Liver (tissue), 8 donors: ENCODE measurements at regions not wholly inside any gene's neighbourhood (a gene's known extent, or its start where the extent isn't known, plus 50 kb on each side); places are given as distances from the start of the nearest gene placed in this dataset.

Experiments
- DNase-seq: peaks from one replicate; pipeline ENCODE4 v3.0.0-alpha.2; 2017; ENCODE audit warnings: low spot score
- H3K27ac ChIP-seq, 2 donors: one replicate each; pipeline ENCODE4 v1.7.0; 2013; ENCODE audit warnings: inconsistent platforms in 2 of 2, low read length in 2 of 2, control low read depth in 1 of 2, low read depth in 1 of 2, mild to moderate bottlenecking in 1 of 2
- H3K27me3 ChIP-seq, 4 donors: one replicate each; pipeline versions ENCODE4 v1.6.1 to v1.7.0; 2013; ENCODE audit warnings: low read length in 3 of 4, inconsistent platforms in 1 of 4, mild to moderate bottlenecking in 1 of 4, moderate library complexity in 1 of 4; ENCODE audit not compliant: control insufficient read depth in 4 of 4, insufficient read depth in 4 of 4
- H3K36me3 ChIP-seq, 4 donors: one replicate each; pipeline versions ENCODE4 v1.6.1 to v1.7.0; 2013; ENCODE audit warnings: low read length in 3 of 4, mild to moderate bottlenecking in 3 of 4, low read depth in 1 of 4, moderate library complexity in 1 of 4; ENCODE audit not compliant: control insufficient read depth in 4 of 4, insufficient read depth in 3 of 4
- H3K4me1 ChIP-seq, 4 donors: one replicate each; pipeline versions ENCODE4 v1.6.1 to v1.7.0; 2013; ENCODE audit warnings: low read length in 3 of 4, mild to moderate bottlenecking in 3 of 4, moderate library complexity in 1 of 4; ENCODE audit not compliant: control insufficient read depth in 4 of 4, insufficient read depth in 4 of 4
- H3K4me3 ChIP-seq, 3 donors: one replicate each; pipeline versions ENCODE4 v1.6.1 to v1.7.0; 2013; ENCODE audit warnings: low read length in 3 of 3, control low read depth in 1 of 3, low read depth in 1 of 3, mild to moderate bottlenecking in 1 of 3
- H3K9ac ChIP-seq, 2 donors: one replicate each; pipeline ENCODE4 v1.7.0; 2013; ENCODE audit warnings: low read length in 2 of 2, mild to moderate bottlenecking in 2 of 2, moderate library complexity in 2 of 2, control low read depth in 1 of 2, low read depth in 1 of 2
- H3K9me3 ChIP-seq, 4 donors: one replicate each; pipeline versions ENCODE4 v1.6.1 to v1.7.0; 2013; ENCODE audit warnings: low read length in 3 of 4; ENCODE audit not compliant: control insufficient read depth in 4 of 4
- EGR1 ChIP-seq, 2 donors: IDR thresholded peaks; 2 replicates each; pipeline ENCODE4 v1.6.1; 2016 to 2018; ENCODE audit warnings: antibody characterized with exemption in 2 of 2, low read depth in 2 of 2
- FOXA1 ChIP-seq: IDR thresholded peaks from 2 replicates; pipeline ENCODE4 v1.6.1; 2016; ENCODE audit warnings: antibody characterized with exemption
- FOXA2 ChIP-seq: IDR thresholded peaks from 2 replicates; pipeline ENCODE4 v1.6.1; 2016; ENCODE audit warnings: antibody characterized with exemption
- GABPA ChIP-seq, 2 donors: IDR thresholded peaks in 1 of 2; conservative IDR thresholded peaks in 1 of 2; 2 replicates each; pipeline ENCODE4 v1.6.1; 2016; ENCODE audit warnings: antibody characterized with exemption in 2 of 2, mild to moderate bottlenecking in 1 of 2, moderate library complexity in 1 of 2
- HNF4A ChIP-seq, 2 donors: conservative IDR thresholded peaks; 2 replicates each; pipeline ENCODE4 v1.6.1; 2016; ENCODE audit warnings: antibody characterized with exemption in 2 of 2, mild to moderate bottlenecking in 2 of 2
- JUND ChIP-seq, 2 donors: IDR thresholded peaks; 2 replicates each; pipeline ENCODE4 v1.6.1; 2016; ENCODE audit warnings: antibody characterized with exemption in 2 of 2
- NR2F2 ChIP-seq: IDR thresholded peaks from 2 replicates; pipeline ENCODE4 v1.6.1; 2016; ENCODE audit warnings: antibody characterized with exemption
- RXRA ChIP-seq, 2 donors: IDR thresholded peaks; 2 replicates each; pipeline ENCODE4 v1.6.1; 2017 to 2018; ENCODE audit warnings: antibody characterized with exemption in 2 of 2, mild to moderate bottlenecking in 1 of 2
- SP1 ChIP-seq: IDR thresholded peaks from 2 replicates; pipeline ENCODE4 v1.6.1; 2018; ENCODE audit warnings: antibody characterized with exemption, mild to moderate bottlenecking
- TAF1 ChIP-seq: conservative IDR thresholded peaks from 2 replicates; pipeline ENCODE4 v1.6.1; 2016; ENCODE audit warnings: antibody characterized with exemption, mild to moderate bottlenecking
- YY1 ChIP-seq: IDR thresholded peaks from 2 replicates; pipeline ENCODE4 v1.6.1; 2016; ENCODE audit warnings: antibody characterized with exemption, mild to moderate bottlenecking
- WGBS: extraction: QIAGEN DNeasy Blood & Tissue Kit; methylation state at CpG from one replicate; pipeline ENCODE4 v1.1.7; 2013; 5-methylcytosine and 5-hydroxymethylcytosine counted together
- TF ChIP-seq, protein P1 (sequence below): IDR thresholded peaks from 2 replicates; pipeline ENCODE4 v1.6.1; 2016; ENCODE audit warnings: antibody characterized with exemption, mild to moderate bottlenecking
- TF ChIP-seq, protein P2 (sequence below): IDR thresholded peaks from 2 replicates; pipeline ENCODE4 v1.6.1; 2016; ENCODE audit warnings: antibody characterized with exemption
- TF ChIP-seq, protein P3 (sequence below): IDR thresholded peaks from 2 replicates; pipeline ENCODE4 v1.6.1; 2016; ENCODE audit warnings: antibody characterized with exemption
- TF ChIP-seq, protein P4 (sequence below): fragments of 150-350 bp; IDR thresholded peaks from 2 replicates; pipeline ENCODE4 v1.5.1; 2017; ENCODE audit warnings: improper control_type of control experiment, low read depth, low read length; ENCODE audit not compliant: missing input control
- donor health status: healthy.
- donor health status: healthy.
- donor health status: healthy.
- donor health status: healthy.
- donor health status: healthy.

DNA sequence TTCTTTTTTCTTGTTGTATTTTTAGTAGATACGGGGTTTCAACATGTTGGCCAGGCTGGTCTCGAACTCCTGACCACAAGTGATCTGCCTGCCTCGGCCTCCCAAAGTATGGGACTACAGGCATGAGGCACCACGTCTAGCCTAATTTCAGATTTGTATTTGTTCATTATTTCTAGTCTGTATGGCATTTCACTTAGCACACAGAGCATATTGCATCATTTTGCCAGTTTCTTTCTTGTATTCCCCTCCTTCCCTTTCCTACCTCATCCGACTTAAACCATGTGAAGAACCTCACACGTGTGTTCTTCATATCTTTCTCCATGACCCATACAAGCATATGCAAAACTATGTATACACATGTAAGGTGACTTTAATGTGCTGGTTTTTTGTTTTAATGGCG is 470.0 kb downstream of the CBLN4 start:
- Histone ChIP-seq H3K27ac (no peak overlapping the region), H3K9ac (no peak overlapping the region), H3K27me3 (no peaks in the 10 kb centered on the region), H3K9me3 (no peaks in the 10 kb centered on the region), H3K36me3 (no peaks in the 10 kb centered on the region), H3K4me3 (no peak overlapping the region), H3K4me1 (no peaks in the 10 kb centered on the region)
- 72% methylated on average over 7 of the region's 7 CpGs for WGBS
- DNase-seq = no peak
- TF ChIP-seq NR2F2 = no peak
- TF ChIP-seq YY1 = no peak
- TF ChIP-seq RXRA (IDR thresholded peaks at IDR 0.05) = no peak
- no peak for TF ChIP-seq EGR1 (IDR thresholded peaks at IDR 0.05; ENCODE audit: low read depth in 2 of 2)

DNA sequence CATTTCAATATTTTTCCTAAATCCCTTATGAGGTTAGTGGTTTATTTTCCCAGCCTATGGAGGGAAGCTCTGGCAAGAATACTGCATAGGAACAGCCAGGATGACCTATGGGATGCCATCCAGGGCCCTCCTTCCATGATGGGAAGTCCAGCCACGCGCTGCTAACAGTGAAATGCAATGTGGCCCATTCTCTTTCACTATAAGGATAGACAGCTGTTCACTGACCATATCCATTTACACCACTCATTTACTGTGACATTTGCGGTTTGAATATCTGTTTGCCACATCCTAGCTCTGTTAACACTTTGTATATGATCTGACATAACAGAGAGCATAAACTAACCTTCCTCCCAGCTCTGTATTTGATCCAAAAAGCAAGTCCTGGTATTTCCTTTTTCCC is 471.7 kb downstream of the CBLN4 start:
- no peaks in the 10 kb centered on the region for H3K36me3 ChIP-seq
- WGBS = 94% methylated on average over 3 of the region's 3 CpGs
- H3K9ac ChIP-seq = no peak overlapping the region
- no peaks in the 10 kb centered on the region for H3K4me1 ChIP-seq
- DNase-seq = no peak
- TF ChIP-seq, protein P1, sequence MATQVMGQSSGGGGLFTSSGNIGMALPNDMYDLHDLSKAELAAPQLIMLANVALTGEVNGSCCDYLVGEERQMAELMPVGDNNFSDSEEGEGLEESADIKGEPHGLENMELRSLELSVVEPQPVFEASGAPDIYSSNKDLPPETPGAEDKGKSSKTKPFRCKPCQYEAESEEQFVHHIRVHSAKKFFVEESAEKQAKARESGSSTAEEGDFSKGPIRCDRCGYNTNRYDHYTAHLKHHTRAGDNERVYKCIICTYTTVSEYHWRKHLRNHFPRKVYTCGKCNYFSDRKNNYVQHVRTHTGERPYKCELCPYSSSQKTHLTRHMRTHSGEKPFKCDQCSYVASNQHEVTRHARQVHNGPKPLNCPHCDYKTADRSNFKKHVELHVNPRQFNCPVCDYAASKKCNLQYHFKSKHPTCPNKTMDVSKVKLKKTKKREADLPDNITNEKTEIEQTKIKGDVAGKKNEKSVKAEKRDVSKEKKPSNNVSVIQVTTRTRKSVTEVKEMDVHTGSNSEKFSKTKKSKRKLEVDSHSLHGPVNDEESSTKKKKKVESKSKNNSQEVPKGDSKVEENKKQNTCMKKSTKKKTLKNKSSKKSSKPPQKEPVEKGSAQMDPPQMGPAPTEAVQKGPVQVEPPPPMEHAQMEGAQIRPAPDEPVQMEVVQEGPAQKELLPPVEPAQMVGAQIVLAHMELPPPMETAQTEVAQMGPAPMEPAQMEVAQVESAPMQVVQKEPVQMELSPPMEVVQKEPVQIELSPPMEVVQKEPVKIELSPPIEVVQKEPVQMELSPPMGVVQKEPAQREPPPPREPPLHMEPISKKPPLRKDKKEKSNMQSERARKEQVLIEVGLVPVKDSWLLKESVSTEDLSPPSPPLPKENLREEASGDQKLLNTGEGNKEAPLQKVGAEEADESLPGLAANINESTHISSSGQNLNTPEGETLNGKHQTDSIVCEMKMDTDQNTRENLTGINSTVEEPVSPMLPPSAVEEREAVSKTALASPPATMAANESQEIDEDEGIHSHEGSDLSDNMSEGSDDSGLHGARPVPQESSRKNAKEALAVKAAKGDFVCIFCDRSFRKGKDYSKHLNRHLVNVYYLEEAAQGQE = no peak
- TF ChIP-seq RXRA (IDR thresholded peaks at IDR 0.05) (no peak), NR2F2 (no peak), TAF1 (no peak)
- TF ChIP-seq, protein P2, sequence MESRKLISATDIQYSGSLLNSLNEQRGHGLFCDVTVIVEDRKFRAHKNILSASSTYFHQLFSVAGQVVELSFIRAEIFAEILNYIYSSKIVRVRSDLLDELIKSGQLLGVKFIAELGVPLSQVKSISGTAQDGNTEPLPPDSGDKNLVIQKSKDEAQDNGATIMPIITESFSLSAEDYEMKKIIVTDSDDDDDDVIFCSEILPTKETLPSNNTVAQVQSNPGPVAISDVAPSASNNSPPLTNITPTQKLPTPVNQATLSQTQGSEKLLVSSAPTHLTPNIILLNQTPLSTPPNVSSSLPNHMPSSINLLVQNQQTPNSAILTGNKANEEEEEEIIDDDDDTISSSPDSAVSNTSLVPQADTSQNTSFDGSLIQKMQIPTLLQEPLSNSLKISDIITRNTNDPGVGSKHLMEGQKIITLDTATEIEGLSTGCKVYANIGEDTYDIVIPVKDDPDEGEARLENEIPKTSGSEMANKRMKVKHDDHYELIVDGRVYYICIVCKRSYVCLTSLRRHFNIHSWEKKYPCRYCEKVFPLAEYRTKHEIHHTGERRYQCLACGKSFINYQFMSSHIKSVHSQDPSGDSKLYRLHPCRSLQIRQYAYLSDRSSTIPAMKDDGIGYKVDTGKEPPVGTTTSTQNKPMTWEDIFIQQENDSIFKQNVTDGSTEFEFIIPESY = no peak
- H3K27me3 ChIP-seq = no peaks in the 10 kb centered on the region
- no peaks in the 10 kb centered on the region for H3K9me3 ChIP-seq
- H3K4me3 ChIP-seq = no peak overlapping the region
- H3K27ac ChIP-seq = no peak overlapping the region

DNA sequence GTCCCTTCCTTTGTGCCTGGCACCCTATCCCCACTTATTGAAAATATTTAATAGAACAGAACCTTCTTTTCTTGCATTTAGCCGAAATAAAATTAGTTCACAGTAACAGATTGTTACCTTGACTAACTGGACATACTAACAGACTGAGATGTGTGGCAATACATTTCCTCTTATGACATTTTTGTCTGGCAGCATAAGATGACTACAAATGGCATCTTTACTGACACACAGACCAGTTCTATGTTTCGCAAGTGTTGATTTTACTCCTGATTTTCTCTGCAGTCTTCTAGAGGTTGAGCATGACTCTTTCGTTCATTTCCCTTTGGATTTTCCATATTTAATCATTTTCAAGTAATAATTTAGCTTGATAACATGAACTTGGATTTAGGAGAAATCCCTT is 474.6 kb downstream of the CBLN4 start:
- DNase-seq = no peak
- 85% methylated on average over 3 of the region's 3 CpGs for WGBS
- TF ChIP-seq, protein P1 = no peak
- TF ChIP-seq SP1 (no peak), EGR1 (IDR thresholded peaks at IDR 0.05; ENCODE audit: low read depth in 2 of 2) (no peak), JUND (IDR thresholded peaks at IDR 0.05) (no peak), FOXA1 (no peak), NR2F2 (no peak), GABPA (IDR thresholded peaks at IDR 0.05 in 1 of 2, conservative IDR thresholded peaks at IDR 0.05 in 1 of 2) (no peak), HNF4A (conservative IDR thresholded peaks at IDR 0.05) (no peak), FOXA2 (no peak)
- TF ChIP-seq, protein P3, sequence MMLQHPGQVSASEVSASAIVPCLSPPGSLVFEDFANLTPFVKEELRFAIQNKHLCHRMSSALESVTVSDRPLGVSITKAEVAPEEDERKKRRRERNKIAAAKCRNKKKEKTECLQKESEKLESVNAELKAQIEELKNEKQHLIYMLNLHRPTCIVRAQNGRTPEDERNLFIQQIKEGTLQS = no peak
- TF ChIP-seq, protein P4, sequence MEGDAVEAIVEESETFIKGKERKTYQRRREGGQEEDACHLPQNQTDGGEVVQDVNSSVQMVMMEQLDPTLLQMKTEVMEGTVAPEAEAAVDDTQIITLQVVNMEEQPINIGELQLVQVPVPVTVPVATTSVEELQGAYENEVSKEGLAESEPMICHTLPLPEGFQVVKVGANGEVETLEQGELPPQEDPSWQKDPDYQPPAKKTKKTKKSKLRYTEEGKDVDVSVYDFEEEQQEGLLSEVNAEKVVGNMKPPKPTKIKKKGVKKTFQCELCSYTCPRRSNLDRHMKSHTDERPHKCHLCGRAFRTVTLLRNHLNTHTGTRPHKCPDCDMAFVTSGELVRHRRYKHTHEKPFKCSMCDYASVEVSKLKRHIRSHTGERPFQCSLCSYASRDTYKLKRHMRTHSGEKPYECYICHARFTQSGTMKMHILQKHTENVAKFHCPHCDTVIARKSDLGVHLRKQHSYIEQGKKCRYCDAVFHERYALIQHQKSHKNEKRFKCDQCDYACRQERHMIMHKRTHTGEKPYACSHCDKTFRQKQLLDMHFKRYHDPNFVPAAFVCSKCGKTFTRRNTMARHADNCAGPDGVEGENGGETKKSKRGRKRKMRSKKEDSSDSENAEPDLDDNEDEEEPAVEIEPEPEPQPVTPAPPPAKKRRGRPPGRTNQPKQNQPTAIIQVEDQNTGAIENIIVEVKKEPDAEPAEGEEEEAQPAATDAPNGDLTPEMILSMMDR = no peak
- TF ChIP-seq, protein P2 = no peak

More for the DNA sequence above, 474.6 kb downstream of the CBLN4 start:
- no peak overlapping the region for H3K4me3 ChIP-seq
- H3K4me1 ChIP-seq = no peaks in the 10 kb centered on the region
- no peak overlapping the region for H3K9ac ChIP-seq
- H3K27me3 ChIP-seq = no peaks in the 10 kb centered on the region
- H3K27ac ChIP-seq = no peak overlapping the region
- no peaks in the 10 kb centered on the region for H3K36me3 ChIP-seq
- no peaks in the 10 kb centered on the region for H3K9me3 ChIP-seq
